NCI-H82 (cell line): ENCODE measurements at regions not wholly inside any gene's neighbourhood (a gene's known extent, or its start where the extent isn't known, plus 50 kb on each side); places are given as distances from the start of the nearest gene placed in this dataset.

Experiments
- DNase-seq: peaks from one replicate; lab custom pipeline; 2025; lab: John Stamatoyannopoulos, UW

DNA sequence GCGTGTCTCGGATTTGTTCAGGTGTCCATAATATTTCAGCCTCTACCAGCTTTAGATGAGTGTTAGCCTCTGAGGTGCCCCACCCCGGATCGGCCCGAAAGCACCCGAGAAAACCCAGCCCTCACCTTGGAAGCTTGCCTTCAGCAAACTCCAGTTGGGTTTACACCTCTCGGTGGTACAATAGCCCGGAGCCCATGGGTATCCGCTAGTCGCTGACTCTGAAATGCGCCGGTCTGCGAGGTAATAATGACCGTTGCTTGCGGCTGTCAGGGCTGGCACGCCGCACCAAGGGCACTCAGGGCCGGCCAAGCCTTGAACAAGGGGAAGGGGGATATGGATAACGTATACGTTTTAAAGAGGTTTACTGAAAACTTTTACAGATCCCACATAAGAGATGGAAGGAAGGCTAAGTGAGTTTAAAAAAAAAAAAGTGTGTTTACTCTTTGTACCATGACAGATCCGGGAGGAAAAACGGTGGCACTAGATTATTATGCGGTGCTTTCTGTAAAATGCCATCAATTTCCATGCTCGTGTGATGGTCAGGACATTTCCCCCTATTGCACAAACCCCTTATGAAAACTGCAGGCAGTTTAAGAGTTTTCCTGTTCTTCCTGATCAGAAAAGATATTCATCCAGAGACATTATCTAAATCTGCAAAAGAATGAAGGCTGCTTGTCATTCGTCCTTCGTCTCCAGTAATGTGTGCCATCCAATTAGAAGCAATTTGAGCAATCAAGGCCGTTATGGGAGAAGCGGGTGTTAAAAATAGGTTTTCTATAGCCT, 124.2 kb downstream of the TMEM161B start:
- DNase-seq: no peak

DNA sequence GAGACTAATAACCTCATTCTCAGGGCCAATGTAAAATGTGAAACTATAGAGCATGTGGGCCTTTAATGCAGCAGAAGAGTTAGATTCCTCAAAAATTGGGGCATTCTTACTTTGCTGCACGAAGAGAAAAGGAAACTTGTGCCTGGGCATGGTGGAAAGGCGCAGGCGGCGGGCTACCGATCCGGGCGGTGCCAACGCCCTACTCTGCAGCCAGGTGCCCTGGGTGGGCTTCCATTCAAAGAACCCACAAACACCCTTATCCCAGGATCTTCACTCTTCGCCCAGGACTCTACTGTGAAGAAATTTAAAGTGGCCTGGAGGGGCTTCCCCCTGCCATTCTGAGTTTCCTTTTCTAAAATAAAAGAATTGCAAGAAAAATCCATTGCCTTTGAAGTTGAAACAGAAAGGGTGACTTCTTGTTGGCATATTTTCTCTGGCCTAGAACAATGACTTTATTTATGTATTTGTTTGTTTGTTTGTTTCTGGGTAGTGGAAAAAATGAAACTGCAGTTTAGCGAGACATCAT, 124.9 kb downstream of the TMEM161B start:
- no peak for DNase-seq

DNA sequence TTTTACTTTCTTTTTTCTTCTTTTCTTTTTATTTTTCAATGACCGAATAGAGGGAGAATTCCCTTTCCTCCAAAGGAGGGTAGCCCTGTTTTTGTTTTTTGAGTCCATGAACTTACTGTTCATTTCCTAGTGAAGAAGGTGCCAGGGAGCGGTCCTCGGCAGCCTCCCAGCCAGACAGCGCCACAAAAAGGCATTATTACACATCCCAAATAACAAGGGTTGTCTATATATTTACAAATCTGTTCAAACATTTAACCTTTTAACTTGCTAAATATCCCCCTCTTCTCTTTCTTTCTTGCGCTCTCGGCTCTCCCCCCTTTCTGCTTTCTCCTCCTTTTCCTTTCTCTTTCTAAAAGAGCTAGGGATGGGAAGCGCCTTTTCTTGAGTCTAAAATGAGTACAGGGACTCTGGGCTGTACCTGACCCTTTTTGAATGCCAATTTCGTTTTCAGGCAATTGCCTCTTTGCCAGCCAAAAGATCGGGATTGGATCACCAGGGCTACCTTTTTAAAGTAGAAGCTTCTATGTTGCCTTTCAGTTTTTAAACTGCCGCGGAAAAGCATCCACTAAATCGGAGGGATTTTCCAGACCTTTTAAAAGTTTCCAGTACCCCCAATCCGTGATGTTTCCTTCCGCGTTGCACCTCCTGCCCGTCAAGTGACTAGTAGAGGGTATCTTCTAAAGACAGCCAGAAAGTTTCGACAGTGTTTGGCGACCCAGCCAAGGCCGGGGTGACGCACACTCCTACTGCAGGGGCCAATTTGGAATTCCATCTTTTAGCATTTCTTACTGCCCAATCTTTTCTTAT, 125.6 kb downstream of the TMEM161B start:
- no peak for DNase-seq

DNA sequence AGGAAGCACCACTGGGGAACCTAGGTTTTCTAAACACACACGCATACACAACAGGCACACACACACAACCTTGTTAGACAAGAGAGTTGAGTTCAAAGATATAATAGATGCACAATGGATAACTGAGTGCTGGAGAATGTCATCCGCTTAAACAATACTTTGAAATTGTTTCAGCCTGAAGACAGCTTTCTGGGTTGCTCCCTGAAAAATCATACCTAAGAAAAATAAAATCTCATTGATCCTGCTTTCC, 126.1 kb downstream of the TMEM161B start:
- DNase-seq: no peak

DNA sequence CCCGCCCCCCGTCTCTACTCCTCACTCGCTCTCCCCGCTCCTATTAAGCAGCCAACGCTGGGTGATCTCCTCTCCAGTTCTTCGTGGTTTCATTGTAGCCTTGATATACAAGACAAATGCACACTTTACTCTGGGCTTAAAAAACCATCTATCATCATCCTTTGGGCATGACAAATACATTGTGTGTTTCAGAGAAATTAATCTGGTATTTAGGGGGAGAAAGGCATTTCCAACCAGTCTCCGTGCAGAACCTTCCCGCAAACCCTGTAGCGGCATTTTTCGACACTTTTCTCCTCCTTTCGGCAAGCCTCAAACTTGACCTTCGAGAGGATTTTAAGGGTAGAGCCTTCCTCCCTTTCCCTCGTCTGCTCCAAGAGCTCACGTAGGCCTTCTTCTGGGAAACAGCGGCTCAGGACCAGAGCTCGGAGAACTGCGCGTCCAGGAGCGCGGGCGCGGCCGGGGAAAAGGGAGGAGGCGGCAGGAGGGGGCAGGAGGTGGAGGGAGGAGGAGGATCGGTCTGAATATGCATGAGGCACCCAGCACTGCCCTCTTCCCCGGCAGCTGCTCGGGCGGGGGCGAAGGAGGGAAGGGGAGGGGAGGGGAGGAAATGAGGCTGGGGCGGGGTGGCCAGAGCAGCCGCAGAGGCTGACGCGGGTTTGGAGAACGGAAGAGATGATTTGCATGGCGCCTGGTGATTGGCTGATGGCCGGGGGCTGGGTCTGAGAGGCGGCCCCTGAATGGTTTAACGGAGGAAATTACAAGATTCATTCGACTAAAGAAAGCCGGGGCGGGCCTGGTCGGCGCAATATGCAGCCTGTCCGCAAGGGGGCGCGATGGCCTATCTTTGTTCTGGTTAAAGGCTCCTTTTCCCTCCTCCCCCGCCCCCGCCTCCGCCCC, 127.5 kb downstream of the TMEM161B start:
- peak; percentile 98 for DNase-seq

DNA sequence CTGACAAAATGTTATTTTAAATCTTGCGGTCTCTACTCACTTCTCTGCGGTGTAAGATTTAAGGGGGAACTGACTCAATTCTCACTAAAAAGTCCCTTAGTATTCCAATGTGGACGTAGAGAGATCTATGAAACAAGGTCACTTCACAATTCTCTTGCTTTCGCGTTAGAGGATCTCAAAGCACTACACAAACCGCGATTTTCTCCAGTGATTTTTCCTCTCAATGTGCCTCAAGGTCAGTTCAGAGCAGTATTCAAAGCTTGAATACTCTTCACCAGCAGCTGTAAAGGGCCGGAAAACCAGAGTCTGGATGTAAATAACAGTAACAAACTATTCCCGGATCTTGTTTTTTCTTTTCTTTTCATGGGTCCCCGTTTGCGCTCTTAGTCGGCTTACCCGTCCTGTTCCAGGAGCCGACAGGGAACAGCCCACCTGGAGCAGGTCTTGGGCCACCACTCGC, 128.2 kb downstream of the TMEM161B start:
- DNase-seq: no peak

DNA sequence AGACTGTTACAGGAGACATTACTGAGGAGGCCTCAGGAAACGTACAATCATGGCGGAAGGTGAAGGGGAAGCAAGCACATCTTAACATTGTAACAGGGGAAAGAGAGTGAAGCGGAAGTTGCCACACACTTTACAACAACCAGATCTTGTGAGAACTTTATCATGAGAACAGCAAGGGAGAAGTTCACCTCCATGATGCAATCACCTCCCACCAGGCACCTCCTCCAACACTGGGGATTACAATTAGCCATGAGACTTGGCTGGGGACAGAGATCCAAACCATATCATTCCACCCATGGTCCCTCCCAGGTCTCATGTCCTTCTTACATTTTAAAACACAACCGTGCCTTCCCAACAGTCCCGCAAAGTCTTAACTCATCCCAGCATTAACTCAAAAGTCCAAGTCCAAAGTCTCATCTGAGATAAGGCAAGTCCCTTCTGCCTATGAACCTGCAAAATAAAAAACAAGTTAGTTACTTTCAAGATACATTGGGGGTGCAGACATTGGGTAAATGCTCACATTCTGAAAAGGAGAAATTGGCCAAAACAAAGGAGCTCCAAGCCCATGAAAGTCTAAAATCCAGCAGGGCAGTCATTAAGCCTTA, 138.3 kb downstream of the TMEM161B start:
- no peak for DNase-seq

DNA sequence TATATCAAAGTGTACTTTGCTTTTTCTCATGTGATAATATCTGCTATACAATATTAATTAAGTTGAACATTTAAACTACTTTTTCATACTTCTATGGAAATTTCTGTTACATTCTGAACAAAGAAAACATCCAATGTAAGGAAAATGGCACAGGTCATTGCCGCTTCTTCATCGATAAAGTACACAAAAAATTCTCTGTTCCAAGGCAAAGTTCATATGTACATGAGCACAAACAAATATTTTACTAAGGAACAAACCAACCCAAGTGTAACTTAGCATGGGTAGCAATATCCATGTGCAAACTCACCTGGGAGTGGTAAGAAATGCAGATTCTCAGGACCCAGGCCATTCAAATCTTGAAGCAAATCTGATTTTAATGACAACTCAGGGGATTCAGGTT, 139.8 kb downstream of the TMEM161B start:
- DNase-seq: no peak

DNA sequence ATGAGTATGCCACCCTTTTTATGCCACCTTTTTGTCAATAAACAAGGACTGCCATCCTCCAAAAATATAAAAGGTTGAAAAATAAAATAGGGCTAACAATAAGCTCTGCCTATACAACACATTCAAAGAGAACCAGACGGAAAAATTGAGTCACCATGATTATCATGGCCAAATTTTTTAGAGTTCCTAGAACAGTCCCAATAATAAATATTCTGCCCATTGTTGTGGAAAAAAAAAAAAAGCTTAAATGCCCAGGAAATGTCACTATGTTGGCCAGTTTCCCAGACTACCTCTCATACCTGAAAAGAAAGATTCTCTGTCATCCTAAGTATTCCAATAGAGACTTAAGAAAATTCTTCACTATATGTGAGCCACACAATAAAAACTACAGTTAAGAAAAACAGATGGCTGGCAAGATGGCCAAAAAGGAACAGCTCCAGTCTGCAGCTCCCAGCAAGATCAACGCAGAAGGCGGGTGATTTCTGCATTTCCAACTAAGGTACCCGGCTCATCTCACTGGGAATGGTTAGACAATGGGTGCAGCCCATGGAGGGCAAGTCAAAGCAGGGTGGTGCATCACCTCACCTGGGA, 149.0 kb downstream of the TMEM161B start:
- no peak for DNase-seq

DNA sequence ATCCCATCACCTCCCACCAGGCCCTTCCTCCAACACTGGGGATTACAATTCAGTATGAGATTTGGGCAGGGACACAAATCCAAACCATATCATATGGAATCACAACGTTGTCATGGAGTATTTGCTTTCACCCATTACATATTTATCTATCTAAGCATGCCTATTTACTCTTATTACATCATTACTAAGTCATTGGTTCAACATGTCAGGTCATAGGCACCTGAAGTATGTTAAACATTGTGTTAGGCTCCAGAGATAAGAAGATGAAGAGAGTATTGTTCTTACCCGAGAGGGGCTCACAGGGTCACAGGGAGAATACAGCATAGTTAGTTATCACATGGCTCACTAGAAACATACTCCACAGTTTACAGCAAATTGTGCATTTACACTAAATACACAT, 150.5 kb downstream of the TMEM161B start:
- no peak for DNase-seq

DNA sequence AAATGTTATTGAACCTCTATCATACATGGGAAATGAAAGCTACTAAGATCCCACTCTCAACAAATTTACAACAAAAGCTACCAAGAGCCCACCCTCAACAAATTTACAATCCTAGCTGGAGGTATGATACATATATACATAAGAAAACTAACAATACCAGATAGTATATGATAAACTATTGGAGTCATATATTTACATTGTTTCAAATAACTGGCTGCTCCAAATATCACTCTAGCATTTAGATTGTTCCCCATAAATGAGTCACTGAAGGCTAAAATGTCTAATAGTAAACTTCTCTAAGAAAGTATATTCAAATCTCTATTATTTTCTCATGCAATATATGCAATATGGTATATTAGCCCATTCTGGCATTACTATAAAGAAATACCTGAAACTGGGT, 151.1 kb downstream of the TMEM161B start:
- DNase-seq: no peak

DNA sequence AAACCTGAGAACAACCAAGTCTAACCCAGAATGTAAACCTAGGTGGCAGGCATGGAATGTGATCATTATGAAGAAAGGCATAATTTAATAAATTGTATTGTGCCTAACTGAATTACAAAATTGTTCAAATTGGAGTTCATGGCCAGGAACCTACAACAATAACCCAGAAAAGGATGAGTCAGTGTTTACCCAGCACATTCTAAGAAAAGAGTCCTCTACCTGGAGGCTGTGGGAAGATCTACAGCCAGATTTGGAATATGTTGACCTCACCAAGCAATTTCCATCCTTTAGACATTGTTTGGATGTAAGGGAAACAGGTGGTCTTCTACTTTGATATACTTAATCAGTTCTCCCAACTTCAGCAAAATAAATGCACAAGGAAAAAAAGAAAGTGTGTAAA, 152.2 kb downstream of the TMEM161B start:
- DNase-seq: no peak

DNA sequence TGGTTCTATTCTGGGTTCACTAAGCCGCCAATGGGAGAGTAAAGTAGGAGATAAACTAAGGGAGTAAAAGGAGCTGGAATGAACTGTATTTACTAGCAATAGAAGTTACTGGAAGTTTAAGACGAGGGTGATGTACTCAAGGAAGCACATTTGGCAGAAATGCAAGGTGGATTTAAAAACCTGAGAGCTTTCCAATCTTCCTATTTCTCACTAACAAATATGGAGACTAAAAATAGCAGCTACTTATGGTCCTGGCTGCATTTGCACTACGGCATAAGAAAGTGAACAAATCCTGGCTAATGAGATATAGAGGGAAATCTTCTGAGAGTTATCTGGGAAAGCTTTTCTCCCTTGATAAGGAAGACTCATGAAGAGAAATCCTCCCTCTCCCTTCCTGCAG, 153.4 kb downstream of the TMEM161B start:
- peak; percentile 64 for DNase-seq

DNA sequence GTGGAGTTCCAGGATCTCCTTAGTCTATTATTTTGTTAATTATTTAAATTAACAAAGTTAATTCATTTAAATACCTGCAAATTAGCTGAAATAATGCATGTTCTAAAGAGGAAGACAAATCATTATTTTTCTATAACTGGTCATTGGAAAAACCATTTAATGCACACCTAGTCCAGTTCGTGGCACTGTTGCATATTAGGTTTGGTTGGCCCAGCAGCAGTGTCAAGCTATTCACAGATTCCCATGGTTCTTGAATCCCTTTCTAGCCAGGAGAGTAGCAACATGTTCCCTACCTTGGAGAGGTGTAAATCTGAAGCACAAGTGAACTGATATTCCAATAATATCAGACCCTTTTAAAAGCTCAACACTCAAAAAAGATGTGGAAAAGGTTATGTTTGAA, 155.2 kb downstream of the TMEM161B start:
- DNase-seq: no peak

DNA sequence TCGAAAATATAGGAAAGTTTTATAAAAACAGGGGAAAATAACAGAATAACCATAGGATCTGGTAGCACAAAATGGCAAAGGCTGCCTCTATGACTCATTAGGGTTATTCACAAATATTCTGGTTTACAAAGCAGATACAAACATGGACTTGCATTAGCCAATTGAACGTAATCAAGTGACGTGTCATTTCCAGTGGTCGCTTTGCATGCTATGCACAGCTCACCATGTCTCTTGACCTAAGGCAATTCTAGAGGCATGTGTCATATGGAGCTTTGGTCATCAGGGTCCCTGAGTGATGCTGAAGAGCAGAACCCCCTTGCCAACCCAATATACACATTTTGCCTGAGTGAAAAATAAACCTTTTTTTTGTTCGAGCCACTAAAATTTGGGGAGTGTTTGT, 158.8 kb downstream of the TMEM161B start:
- no peak for DNase-seq

DNA sequence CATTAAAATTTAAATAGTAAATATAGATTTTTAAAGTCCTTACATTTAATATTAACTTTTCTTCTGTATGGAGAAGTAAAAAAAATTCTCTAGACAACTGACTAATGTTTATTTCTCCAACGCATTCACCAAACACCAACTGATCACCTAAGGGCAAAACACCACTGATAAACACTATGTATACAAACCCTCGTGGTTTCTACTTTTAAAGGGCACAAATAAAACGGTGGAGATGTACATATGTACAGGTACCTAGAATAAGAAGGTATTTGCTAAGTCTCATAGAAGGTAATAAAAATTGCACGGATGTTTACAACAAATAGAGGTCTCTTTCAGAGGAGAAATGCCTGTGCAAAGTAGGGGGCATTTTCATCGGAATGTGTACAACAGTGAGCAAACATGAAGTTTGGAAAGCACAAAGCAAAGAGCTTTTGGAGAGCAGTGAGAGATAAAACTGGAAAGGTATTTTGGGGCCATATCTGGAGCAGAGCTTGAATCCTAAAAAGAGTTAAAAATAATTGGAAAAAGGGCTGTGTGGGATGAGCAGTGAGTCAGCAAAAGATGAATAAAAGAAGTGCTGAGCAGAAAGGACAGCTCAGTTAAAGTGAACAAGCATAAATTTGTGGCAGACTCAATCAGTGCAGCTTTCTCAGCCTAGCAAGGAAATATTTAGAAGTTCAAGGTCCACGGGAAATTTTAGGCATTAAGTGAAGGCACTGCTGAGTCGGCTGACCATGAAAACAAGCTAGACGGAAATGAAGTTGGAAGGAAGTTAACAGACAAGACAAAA, 160.0 kb downstream of the TMEM161B start:
- DNase-seq: no peak

DNA sequence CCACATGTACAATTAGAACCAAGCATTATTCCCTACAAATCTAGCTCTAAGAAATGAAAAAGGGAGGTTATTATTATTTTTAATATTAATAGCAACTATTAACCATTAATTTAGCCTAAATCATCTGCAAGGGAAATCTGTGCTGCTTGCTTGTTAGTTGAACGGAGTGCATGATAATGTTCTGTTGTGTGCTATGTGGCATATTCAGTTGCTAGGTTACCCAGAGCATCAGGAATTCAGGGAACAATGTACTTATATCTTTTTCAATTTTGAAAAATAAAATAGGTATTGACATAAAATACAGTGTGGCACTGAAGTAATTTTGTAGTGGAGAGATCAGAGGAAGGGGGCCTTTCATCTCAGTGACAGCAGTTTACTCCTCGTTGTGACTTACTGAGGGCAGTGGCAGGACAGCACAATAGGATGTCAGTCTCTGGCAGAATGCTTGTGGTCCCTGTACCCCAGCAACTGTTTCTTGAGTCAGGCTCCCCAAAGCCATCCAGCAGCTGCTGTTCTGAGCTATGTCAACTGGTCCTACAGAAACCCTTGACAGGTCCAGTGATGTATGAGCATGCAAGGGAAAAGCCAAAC, 173.6 kb downstream of the TMEM161B start:
- DNase-seq: no peak

DNA sequence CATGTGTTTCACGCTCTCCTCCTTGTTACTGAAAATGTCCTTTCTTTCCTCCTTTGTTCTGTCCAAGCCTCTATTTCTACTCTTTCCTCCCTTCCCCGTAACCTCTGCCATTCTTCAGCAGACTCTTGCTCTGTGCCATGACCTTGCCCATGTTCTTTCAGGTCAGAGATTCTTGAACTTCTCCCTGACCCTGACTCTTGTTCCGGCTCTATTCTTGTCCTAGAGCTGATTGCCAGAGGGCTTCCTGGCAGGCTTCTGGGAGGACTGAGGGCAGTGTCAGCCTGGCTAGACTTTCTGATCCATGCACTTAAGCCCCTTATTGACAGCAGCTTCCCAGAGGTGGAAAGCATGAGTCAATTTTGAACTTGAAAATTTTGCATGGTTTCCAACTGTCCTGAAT, 174.2 kb downstream of the TMEM161B start:
- DNase-seq: no peak

DNA sequence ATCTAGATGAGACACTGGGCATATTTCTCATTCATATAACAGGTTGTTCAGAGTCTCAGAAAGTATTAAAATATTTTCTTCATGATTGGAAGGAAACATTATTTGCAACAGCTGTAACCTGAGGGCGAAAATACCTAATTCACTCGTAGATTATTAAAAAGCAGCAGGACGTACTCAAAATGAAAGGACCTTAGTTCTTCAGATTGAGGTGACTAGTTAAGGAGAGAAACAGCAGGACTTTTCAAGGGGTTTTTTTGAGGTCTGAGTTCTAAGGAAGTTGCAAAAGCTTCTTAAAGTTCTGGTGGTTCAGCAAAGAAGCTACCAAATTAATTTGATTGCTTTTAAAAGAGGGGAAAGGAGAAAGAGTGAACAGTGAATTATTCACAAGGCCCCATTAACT, 174.9 kb downstream of the TMEM161B start:
- no peak for DNase-seq

DNA sequence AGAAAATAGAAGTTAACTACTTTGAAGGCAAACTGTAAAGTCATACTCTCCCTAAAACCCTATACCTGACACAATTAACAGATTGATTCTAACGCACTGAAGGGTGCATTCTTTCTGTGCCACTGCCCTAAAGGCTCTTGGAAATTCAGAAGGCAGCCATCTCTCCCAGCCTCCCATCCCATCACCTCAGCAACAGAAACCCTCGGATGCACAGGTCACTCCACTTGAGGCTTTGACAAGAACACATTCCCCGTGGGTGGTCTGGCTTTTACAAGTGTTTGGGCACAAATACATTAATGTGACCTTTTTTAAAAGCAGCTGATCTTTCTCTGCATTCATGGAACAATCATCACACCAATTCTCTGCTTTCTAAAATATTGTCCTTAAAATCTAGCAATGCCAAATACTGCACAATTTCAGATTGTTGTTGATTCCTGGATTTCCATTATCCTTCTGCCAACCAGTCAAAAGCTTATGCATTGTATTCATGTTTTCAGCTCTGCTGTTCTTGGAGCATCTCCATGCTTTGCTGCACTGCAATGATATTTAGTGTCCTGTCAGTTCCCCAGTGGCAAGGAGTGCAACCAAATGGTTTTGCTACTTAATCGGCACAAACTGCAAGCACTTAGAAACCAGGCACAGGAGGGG, 175.6 kb downstream of the TMEM161B start:
- DNase-seq: no peak
